ENCODE measurements at regions not wholly inside any gene's neighbourhood (a gene's known extent, or its start where the extent isn't known, plus 50 kb on each side); places are given as distances from the start of the nearest gene placed in this dataset.

GRCh38 chr10:27618906-27619305 is 114.8 kb downstream of the RAB18 start:
- Mint-ChIP-seq H3K4me1 (ENCODE audit: low read depth, unreplicated experiment) (no peaks in the 10 kb centered on the region), H3K27ac (ENCODE audit: unreplicated experiment) (no peak overlapping the region), H3K27me3 (ENCODE audit: insufficient read depth, unreplicated experiment) (peaks cover 33% of the 10 kb centered on the region), H3K4me3 (ENCODE audit: unreplicated experiment) (no peak overlapping the region), H3K36me3 (ENCODE audit: insufficient read depth, unreplicated experiment) (no peaks in the 10 kb centered on the region), H3K9me3 (ENCODE audit: unreplicated experiment) (no peaks in the 10 kb centered on the region)
- ChIA-PET POLR2A (no interaction called here), CTCF (no interaction called here)
- no peak for TF ChIP-seq CTCF (IDR thresholded peaks at IDR 0.05; ENCODE audit: insufficient read depth in 1 of 2, low read depth in 1 of 2, low read length in 1 of 2, severe bottlenecking in 1 of 2, unreplicated experiment in 1 of 2)
- no TSS peak for BruUV-seq (replicated peaks)
- H3K4me3 ChIP-seq (ENCODE audit: low read depth, low read length), result no peak overlapping the region
- H3K4me1 ChIP-seq, result no peaks in the 10 kb centered on the region
- DNase-seq, result no peak
- intact Hi-C loops (cut with micrococcal nuclease; ENCODE audit: unreplicated experiment), result no loop called here
- H3K9me3 ChIP-seq, result no peaks in the 10 kb centered on the region
- no peaks in the 10 kb centered on the region for H3K36me3 ChIP-seq (ENCODE audit: control insufficient read depth, insufficient read depth, low read length)
- H3K27me3 ChIP-seq (replicated peaks; ENCODE audit: control insufficient read depth, insufficient read depth, low read length), result no peaks in the 10 kb centered on the region

GRCh38 chr10:27619329-27619728 is 115.2 kb downstream of the RAB18 start:
- Histone ChIP-seq H3K4me3 (ENCODE audit: low read depth, low read length) (no peak overlapping the region), H3K36me3 (ENCODE audit: control insufficient read depth, insufficient read depth, low read length) (no peaks in the 10 kb centered on the region), H3K9me3 (no peaks in the 10 kb centered on the region), H3K27me3 (replicated peaks; ENCODE audit: control insufficient read depth, insufficient read depth, low read length) (no peaks in the 10 kb centered on the region), H3K4me1 (no peaks in the 10 kb centered on the region)
- intact Hi-C loops (cut with micrococcal nuclease; ENCODE audit: unreplicated experiment), result no loop called here
- Mint-ChIP-seq H3K9me3 (ENCODE audit: unreplicated experiment) (no peaks in the 10 kb centered on the region), H3K4me1 (ENCODE audit: low read depth, unreplicated experiment) (no peaks in the 10 kb centered on the region), H3K36me3 (ENCODE audit: insufficient read depth, unreplicated experiment) (no peaks in the 10 kb centered on the region), H3K4me3 (ENCODE audit: unreplicated experiment) (no peak overlapping the region), H3K27me3 (ENCODE audit: insufficient read depth, unreplicated experiment) (peaks cover 33% of the 10 kb centered on the region), H3K27ac (ENCODE audit: unreplicated experiment) (no peak overlapping the region)
- no peak for TF ChIP-seq CTCF (IDR thresholded peaks at IDR 0.05; ENCODE audit: insufficient read depth in 1 of 2, low read depth in 1 of 2, low read length in 1 of 2, severe bottlenecking in 1 of 2, unreplicated experiment in 1 of 2)
- ChIA-PET CTCF (no interaction called here), POLR2A (no interaction called here)
- BruUV-seq (replicated peaks), result no TSS peak
- DNase-seq, result no peak

- Histone ChIP-seq H3K9me3 (no peaks in the 10 kb centered on the region), H3K27me3 (replicated peaks; ENCODE audit: control insufficient read depth, insufficient read depth, low read length) (no peaks in the 10 kb centered on the region), H3K36me3 (ENCODE audit: control insufficient read depth, insufficient read depth, low read length) (no peaks in the 10 kb centered on the region), H3K4me1 (no peaks in the 10 kb centered on the region), H3K4me3 (ENCODE audit: low read depth, low read length) (no peak overlapping the region)
- no peak for DNase-seq
- Mint-ChIP-seq H3K4me1 (ENCODE audit: low read depth, unreplicated experiment) (no peaks in the 10 kb centered on the region), H3K36me3 (ENCODE audit: insufficient read depth, unreplicated experiment) (no peaks in the 10 kb centered on the region), H3K27me3 (ENCODE audit: insufficient read depth, unreplicated experiment) (peaks cover 31% of the 10 kb centered on the region), H3K27ac (ENCODE audit: unreplicated experiment) (no peak overlapping the region), H3K9me3 (ENCODE audit: unreplicated experiment) (no peaks in the 10 kb centered on the region), H3K4me3 (ENCODE audit: unreplicated experiment) (no peak overlapping the region)
- CTCF ChIA-PET, result no interaction called here
- intact Hi-C loops (cut with micrococcal nuclease; ENCODE audit: unreplicated experiment), result no loop called here
- TF ChIP-seq CTCF (IDR thresholded peaks at IDR 0.05; ENCODE audit: insufficient read depth in 1 of 2, low read depth in 1 of 2, low read length in 1 of 2, severe bottlenecking in 1 of 2, unreplicated experiment in 1 of 2), result no peak
- POLR2A ChIA-PET, result no interaction called here
- BruUV-seq (replicated peaks), result no TSS peak
Observed at GRCh38 chr10:27620430-27621397, 116.6 kb downstream of the RAB18 start.

Measured in Caco-2 (cell line).